Gastrocnemius medialis (tissue), 4 donors: ENCODE measurements at regions not wholly inside any gene's neighbourhood (a gene's known extent, or its start where the extent isn't known, plus 50 kb on each side); places are given as distances from the start of the nearest gene placed in this dataset.

ENCODE experiments used
- ATAC-seq, 2 donors: fragments of 150-250 bp; one replicate each; pipeline ENCODE4 v1.9.1; 2016
- DNase-seq, 2 donors: peaks; one replicate each; pipeline ENCODE4 v3.0.0-alpha.2; 2019
- H3K27ac ChIP-seq, 4 donors: fragments of 200-600 bp; sonication (generic); 1 replicate in 1 of 4; 2 replicates in 3 of 4; pipeline ENCODE4 v1.5.1; 2016 to 2018; ENCODE audit warnings: mild to moderate bottlenecking in 2 of 4, moderate library complexity in 1 of 4
- H3K27me3 ChIP-seq, 3 donors: fragments of 200-600 bp; sonication (generic) in 2 of 3; 1 replicate in 1 of 3; 2 replicates in 2 of 3; pipeline versions ENCODE4 v1.5.1 to v1.6.0; 2016 to 2019; ENCODE audit warnings: mild to moderate bottlenecking in 1 of 3, moderate library complexity in 1 of 3
- H3K36me3 ChIP-seq, 2 donors: fragments of 200-600 bp; sonication (generic) in 1 of 2; one replicate each; pipeline ENCODE4 v1.5.1; 2017 to 2018
- H3K4me1 ChIP-seq, 2 donors: fragments of 200-600 bp; sonication (generic) in 1 of 2; one replicate each; pipeline ENCODE4 v1.5.1; 2016 to 2017; ENCODE audit warnings: mild to moderate bottlenecking in 2 of 2
- H3K4me3 ChIP-seq, 4 donors: fragments of 200-600 bp; sonication (generic) in 3 of 4; 1 replicate in 1 of 4; 2 replicates in 3 of 4; pipeline ENCODE4 v1.5.1; 2016 to 2019; ENCODE audit warnings: mild to moderate bottlenecking in 2 of 4
- H3K9me3 ChIP-seq, 3 donors: fragments of 200-600 bp; sonication (generic) in 2 of 3; 1 replicate in 1 of 3; 2 replicates in 2 of 3; pipeline ENCODE4 v1.5.1; 2016 to 2019
- POLR2A ChIP-seq, 2 donors: fragments of 450-650 bp; IDR thresholded peaks; one replicate each; pipeline ENCODE4 v1.6.1; 2017; ENCODE audit warnings: antibody characterized with exemption in 2 of 2, mild to moderate bottlenecking in 2 of 2, moderate library complexity in 2 of 2
- in situ Hi-C, 4 donors: fragments of 200-750 bp; cut with MboI; loops; one replicate each; pipeline versions ENCODE4 v1.15.0 to v1.8.0; 2017; ENCODE audit warnings: low sequenced_read_pairs in 4 of 4
- intact Hi-C: fragments of 100-400 bp; cut with DNase I; formaldehyde crosslinking; loops from one replicate; pipeline ENCODE4 v1.15.1; 2023; ENCODE audit warnings: low total_unique reads
- TF ChIP-seq, protein P1 (sequence below), 5 experiments: fragments of 450-650 bp in 3 of 5; fragments of 200-600 bp in 2 of 5; sonication (generic) in 2 of 5; IDR thresholded peaks in 4 of 5; conservative IDR thresholded peaks in 1 of 5; 1 replicate in 4 of 5; 2 replicates in 1 of 5; pipeline ENCODE4 v1.5.1; 2016 to 2019; ENCODE audit warnings: antibody characterized with exemption in 5 of 5, mild to moderate bottlenecking in 3 of 5, moderate library complexity in 3 of 5

DNA sequence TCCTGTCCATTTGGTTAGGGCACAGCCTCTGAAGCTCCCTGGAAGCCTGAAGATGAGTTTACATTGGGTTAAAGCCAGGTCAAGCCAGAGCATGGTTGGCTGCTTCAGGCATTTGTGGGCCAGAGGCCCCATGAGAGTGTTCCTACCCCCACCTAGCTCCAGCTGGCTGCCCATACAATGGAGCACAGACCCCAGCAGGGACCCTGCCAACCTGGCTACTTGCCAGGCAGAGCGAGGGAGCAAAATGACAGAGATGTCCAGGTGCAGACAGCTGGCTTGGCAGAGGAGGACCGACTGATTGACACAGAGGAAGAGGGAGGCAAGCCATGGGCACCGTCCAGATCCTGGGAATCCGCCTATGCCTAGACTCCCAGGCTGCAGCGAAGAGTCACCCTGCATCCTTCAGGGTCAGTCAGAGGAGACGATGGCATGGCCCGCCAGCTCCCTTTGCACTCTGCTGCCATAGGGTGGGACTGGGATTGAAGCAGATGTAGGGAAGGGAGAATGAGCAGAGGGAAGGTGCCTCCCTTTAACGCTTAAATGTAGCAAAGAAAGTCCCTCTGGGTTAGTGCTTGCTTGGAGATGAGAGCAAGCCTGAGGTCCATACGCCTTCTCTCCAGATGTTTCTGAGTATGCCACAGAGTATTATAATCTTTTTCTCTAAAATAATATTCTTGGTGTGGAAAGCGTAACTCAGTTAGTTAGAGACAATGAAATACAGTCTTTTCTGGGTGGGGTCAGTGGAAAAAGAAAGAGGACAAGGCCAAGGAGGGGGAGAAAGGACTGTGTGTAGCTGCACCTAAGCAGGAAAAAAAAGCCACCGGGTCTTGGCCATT lies 77.6 kb upstream of the FYN start:
- no peak for DNase-seq
- no peaks in the 10 kb centered on the region for H3K4me1 ChIP-seq
- no peaks in the 10 kb centered on the region for H3K36me3 ChIP-seq
- no peak overlapping the region for H3K27ac ChIP-seq
- no peak for ATAC-seq
- intact Hi-C loops, result no loop called here
- H3K27me3 ChIP-seq, result peaks cover 0 to 5% (median 4%) of the 10 kb centered on the region in 3 donors
- no peak overlapping the region for H3K4me3 ChIP-seq
- in situ Hi-C loops, result no loop called here
- TF ChIP-seq POLR2A (IDR thresholded peaks at IDR 0.05), result no peak
- TF ChIP-seq, protein P1, sequence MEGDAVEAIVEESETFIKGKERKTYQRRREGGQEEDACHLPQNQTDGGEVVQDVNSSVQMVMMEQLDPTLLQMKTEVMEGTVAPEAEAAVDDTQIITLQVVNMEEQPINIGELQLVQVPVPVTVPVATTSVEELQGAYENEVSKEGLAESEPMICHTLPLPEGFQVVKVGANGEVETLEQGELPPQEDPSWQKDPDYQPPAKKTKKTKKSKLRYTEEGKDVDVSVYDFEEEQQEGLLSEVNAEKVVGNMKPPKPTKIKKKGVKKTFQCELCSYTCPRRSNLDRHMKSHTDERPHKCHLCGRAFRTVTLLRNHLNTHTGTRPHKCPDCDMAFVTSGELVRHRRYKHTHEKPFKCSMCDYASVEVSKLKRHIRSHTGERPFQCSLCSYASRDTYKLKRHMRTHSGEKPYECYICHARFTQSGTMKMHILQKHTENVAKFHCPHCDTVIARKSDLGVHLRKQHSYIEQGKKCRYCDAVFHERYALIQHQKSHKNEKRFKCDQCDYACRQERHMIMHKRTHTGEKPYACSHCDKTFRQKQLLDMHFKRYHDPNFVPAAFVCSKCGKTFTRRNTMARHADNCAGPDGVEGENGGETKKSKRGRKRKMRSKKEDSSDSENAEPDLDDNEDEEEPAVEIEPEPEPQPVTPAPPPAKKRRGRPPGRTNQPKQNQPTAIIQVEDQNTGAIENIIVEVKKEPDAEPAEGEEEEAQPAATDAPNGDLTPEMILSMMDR (IDR thresholded peaks at IDR 0.05 in 4 of 5, conservative IDR thresholded peaks at IDR 0.05 in 1 of 5), result no peak
- no peaks in the 10 kb centered on the region for H3K9me3 ChIP-seq

DNA sequence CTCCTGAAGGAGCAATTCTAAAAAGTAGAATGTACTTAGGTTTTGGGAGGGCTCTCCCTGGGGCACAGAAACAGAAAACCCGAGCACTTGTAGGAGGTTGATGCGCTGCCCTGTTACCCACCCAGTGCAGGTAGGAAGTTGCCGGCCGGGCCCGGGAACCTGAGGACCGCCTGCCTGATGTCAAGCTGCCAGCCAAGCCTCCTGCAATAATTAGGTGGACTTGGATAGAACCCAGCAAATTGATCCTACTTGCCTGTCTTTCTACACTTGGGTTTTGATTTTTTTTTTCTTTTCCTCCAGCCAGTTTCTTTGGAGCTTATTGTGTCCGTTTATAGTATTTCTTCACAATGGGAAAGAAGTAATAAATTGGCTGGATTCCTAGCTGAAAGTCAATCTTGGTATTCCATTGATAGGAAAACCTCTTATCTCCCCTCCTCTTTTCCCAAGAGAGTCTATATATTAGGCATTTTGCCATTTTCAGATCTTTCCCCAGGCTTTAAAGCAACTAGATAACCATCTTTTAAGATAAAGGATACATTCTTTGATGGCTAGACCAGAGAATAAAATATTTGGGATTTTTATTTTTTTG lies 78.3 kb upstream of the FYN start:
- no peak for DNase-seq

DNA sequence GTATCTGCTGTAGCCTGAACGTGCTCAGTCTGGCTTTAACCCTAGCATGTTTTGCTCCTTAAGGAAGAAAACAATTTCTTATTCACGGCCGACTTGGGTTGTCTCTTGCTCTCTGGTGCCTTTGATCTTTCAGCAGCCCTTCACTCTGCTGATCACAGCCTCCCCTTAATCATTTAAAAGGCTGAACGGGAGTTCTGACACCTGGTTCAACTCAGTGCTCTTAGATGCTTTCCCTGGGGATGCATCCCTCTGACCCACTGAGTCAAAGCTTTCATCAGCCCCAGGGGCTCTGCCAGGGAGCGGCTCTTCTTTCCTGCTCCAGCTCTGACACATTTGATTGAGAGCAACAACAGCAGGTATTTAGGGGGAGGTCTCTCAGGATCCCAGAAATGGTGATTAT lies 79.0 kb upstream of the FYN start:
- intact Hi-C loops, result no loop called here
- H3K27me3 ChIP-seq, result peaks cover 0 to 5% (median 4%) of the 10 kb centered on the region in 3 donors
- no peak for DNase-seq
- no peak overlapping the region for H3K27ac ChIP-seq
- in situ Hi-C loops, result no loop called here
- no peak for TF ChIP-seq POLR2A (IDR thresholded peaks at IDR 0.05)
- TF ChIP-seq, protein P1 (IDR thresholded peaks at IDR 0.05 in 4 of 5, conservative IDR thresholded peaks at IDR 0.05 in 1 of 5), result no peak
- no peaks in the 10 kb centered on the region for H3K9me3 ChIP-seq
- ATAC-seq, result no peak
- H3K36me3 ChIP-seq, result no peaks in the 10 kb centered on the region
- H3K4me1 ChIP-seq, result no peaks in the 10 kb centered on the region
- no peak overlapping the region for H3K4me3 ChIP-seq

More for the DNA sequence above, 78.3 kb upstream of the FYN start:
- in situ Hi-C loops, result no loop called here
- Histone ChIP-seq H3K4me1 (no peaks in the 10 kb centered on the region), H3K27me3 (peaks cover 0 to 5% (median 4%) of the 10 kb centered on the region in 3 donors), H3K36me3 (no peaks in the 10 kb centered on the region), H3K4me3 (no peak overlapping the region), H3K27ac (no peak overlapping the region), H3K9me3 (no peaks in the 10 kb centered on the region)
- TF ChIP-seq POLR2A (IDR thresholded peaks at IDR 0.05), result no peak
- TF ChIP-seq, protein P1 (IDR thresholded peaks at IDR 0.05 in 4 of 5, conservative IDR thresholded peaks at IDR 0.05 in 1 of 5), result no peak
- intact Hi-C loops, result no loop called here
- no peak for ATAC-seq

DNA sequence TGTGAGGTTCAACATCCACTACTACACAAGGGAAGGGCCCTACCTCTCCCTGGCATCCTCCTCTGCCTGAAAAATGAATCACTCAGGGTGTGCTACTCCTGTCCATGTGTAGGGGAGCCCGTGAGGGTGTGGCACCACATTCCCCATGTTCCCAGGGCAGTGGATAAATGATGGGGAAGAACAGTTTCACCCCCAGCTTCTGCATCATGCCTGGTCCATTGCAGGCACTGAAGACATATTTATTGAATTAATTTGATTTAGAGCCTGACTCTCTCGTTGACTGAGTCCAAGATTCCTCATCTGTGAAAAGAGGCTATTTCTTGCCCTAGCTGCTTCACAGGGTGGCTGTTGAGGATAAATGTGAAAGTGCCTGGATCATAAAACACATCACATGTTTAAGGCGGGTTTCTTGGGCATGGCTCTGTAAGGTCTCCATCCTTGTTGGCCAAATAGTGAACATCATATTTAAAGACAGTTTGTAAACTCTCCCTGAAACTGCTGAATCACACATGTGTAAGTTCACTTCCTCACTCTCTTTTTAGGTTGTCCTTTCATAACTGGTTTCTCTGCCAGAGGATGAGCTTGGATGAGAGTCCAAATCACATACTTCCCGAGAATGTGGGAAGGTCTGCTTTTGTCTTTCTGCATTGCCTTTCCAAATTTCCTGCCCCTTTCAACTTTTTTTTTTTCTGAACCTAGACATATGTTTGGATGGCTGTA lies 79.7 kb upstream of the FYN start:
- in situ Hi-C loops (no loop called here), intact Hi-C loops (no loop called here)
- Histone ChIP-seq H3K36me3 (no peaks in the 10 kb centered on the region), H3K4me1 (no peaks in the 10 kb centered on the region), H3K27me3 (peaks cover 0 to 5% (median 4%) of the 10 kb centered on the region in 3 donors), H3K9me3 (no peaks in the 10 kb centered on the region), H3K4me3 (no peak overlapping the region), H3K27ac (no peak overlapping the region)
- TF ChIP-seq, protein P1 (IDR thresholded peaks at IDR 0.05 in 4 of 5, conservative IDR thresholded peaks at IDR 0.05 in 1 of 5), result no peak
- TF ChIP-seq POLR2A (IDR thresholded peaks at IDR 0.05), result no peak
- ATAC-seq (peak in 1 of 2 donors; percentile 41), DNase-seq (no peak)
